GM18517 (cell line): ENCODE measurements at regions not wholly inside any gene's neighbourhood (a gene's known extent, or its start where the extent isn't known, plus 50 kb on each side); places are given as distances from the start of the nearest gene placed in this dataset.
"Not testable (repeated sequence)": the region's sequence is repeated elsewhere in the genome, so short reads cannot be mapped to it uniquely, and the experiment has no call there.

ENCODE experiments used
- ATAC-seq: cut with Tn5 transposase; IDR thresholded peaks from one replicate; pipeline ENCODE4 v1.9.1; 2021; ENCODE audit warnings: mild to moderate bottlenecking, moderate library complexity; ENCODE audit not compliant: unreplicated experiment

DNA sequence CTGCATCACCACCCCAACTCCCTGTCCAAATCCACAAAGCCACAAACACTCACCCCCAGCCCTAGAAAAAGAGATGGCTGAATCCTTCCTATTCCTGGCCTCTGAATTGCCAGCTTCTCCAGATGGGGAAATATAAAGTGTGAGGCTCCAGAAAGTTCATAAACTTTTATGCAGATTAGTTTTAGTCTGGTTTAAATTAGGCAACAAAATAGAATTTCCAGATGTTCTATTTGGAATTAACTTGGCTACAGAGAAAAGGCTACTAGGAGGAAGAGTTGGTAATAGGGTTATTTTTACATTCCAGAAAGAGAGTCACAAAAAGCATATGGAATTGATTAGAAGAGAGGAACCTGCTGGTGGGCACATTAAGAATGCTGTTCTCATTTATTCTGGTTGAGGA lies 56.0 kb downstream of the EN1 start:
- ATAC-seq: no peak

DNA sequence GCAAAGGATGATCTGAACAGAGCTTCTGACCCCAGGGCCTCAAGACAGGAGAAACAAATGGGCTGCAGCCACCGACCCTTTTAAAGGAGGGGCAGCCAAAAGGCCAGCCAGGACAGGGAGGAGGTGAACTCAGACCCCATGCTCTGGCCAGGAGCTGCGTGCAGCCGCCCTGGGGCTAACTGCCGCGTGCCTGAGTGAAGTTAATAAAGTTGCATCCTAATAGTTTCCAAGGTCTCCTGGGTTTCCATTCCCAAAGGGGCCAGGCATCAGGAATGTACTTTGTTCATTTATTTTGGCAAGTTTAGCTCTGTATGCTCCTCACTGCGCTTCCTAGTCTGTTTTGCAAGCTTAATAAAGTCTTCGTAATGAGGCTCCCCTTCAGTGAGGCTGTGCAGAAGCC lies 60.7 kb downstream of the EN1 start:
- ATAC-seq: no peak

DNA sequence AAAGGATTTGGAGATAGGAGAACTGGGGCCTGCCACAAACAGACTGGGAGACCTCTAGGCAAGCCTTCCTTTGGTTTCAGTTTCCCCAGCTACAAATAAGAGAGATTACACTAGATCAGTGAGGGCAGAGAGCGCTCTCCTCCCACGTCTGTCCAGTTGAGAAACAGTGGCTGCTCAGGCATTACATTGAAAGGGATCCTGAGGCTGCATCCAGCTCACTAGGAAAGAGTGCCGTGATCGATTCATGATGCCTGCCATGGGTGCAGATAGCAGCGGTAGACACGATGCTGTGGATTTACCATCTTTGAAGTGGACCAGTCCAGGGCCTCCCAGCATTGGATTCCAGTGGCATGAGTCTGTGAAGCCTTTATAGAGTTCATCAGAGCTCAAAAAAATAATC lies 62.6 kb downstream of the EN1 start:
- no peak for ATAC-seq

DNA sequence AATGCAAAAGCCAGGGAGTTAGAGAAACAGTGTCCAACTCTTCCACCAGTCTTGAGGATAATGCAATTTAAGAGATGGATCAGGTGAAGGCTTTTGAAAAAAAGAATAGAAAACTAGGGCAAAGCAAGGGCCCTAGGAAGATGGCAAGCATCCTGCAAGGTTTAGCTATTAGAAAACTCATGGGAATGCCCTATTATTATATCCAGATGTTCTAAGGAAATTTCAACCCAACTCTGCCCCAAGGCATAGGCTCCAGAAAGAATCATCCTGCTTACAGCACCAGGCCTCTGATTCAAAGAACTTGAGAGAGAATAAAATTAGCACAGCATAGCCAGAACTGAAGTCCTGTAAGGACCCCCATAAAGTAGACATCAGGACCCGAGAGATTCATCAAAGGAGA lies 68.1 kb downstream of the EN1 start:
- ATAC-seq: no peak

DNA sequence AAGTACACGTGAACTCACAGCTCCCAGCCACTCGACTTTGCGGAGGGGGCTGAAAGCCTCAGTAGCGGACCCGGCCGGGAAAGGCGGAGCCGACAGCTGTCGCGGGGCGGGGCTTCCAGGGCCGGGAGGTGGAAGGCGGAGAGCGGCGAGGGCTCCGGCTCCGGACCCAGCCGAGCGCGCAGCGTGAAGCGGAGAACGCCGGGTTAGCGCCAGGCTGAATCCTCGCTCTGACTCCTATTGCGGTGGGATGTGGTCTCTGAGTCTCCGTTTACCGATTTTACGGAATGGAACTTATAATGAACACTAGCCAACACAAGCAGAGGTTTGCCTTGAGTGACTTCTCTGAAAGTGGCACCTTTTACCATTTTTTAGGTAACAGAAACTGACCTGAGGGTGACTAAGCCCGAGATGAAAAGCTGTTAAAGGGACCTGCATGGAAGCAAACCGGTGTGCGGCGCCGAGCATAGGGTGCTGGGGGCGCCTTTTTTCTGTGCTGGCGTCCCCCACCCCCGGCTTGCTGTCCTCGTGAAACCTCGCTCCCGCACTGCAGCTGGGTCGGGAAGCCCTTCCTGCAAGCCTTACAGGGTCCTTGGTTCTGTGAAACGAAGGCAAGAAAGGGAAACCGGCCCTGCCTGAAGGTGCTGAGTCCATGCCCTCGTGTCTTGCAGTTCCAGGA lies 72.9 kb downstream of the EN1 start:
- no peak for ATAC-seq

DNA sequence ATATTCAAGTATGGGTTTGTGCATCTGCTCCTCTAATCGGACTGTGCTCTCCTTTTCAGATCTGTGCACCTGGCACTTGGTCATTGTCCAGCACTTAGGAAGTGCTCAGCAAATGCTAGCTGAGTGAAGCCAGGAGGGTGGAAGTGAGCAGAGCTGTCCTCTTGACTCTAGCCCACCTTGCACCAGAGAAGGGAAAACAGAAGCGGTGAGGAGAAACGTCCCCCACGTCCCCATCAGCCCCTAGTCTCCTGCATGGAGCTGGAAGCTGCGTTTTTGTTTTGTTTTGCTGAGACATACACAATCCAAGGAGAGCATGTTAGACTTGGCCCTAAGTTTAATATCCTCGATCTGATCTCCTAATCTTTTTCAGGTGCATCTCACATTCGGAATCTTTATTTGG lies 73.6 kb downstream of the EN1 start:
- ATAC-seq: no peak

DNA sequence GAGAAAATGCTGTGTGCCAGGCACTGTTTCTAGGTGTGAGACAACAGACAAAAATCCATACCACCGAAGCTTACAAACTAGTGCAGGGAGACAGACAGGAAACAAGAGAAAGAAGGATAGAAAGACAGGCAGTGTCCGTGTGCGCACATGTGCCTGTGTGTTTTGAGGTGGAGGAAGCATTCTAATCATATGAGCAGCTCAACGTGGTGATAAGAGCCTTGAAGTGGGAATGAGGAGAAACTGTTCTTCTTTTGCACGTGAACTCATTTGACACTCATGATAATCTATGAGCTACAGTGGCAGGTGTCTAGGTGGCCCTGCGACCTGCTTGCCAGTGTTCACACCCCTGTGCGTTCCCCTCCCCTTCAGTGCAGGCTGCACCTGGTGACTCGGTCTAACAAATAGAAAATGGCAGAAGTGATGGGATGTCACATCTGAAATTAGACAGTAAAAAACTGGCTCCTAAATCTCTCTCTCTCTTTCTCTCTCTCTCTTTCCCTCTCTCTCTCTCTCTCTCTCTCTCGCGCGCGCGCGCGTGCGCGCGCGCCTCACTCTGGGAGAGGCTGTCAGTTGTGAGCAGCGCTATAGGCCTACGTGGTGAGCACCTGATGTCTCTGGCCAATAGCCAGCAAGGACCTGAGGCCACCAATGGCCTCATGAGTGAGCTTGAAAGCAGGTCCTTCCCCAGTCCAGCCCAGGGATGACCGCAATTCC lies 74.8 kb downstream of the EN1 start:
- ATAC-seq: no peak

DNA sequence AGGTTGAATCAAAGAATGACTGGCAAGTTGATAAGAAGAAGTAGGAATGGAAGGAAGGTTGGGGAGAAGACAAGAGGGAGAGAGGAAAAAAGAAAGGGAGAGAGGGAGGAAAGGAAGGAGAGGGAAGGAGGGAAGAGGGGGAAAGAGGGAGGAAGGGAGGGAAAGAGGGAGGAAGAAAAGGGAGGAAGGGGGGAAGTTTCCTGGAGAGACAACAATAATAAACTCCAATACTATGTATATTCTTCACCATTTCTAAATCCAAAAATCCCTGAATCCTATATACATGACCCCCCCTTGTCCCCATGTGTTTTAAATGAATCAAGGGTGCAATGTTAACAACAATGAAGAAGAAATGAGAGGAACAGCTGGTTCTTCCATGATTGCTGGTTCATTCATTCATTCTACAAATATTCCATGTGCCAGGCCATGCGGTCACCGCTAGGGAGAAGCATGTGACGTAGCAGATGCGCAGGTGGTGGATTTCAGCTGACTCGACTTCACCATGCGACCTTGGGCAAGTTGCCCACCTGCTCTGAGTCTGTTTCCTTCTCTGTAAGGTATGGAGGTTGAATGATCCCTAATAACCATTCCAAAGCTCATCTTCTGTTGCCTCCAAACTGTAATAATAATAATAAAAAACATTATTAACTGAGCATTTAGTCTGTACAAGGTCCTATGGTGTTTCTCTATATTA lies 77.6 kb downstream of the EN1 start:
- ATAC-seq: no peak

DNA sequence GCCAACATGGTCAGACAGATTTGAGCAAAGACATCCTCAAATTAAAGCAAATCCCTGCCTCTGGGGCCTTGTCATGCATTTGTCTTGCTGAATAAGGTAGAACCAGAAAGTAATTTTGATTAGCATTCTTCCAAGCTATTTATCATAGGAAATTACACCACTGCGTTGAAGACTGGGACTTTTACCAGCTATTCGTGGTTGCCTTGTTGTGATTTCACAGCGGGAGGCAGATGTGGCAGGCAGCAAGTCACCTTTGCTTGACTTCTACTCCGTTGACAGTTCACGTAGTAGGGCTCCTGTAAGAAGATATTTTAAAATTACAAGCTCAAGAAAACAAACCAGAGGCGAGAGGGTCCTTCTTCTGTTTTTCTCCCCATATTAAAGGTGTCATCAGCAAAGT lies 80.6 kb downstream of the EN1 start:
- ATAC-seq: no peak

DNA sequence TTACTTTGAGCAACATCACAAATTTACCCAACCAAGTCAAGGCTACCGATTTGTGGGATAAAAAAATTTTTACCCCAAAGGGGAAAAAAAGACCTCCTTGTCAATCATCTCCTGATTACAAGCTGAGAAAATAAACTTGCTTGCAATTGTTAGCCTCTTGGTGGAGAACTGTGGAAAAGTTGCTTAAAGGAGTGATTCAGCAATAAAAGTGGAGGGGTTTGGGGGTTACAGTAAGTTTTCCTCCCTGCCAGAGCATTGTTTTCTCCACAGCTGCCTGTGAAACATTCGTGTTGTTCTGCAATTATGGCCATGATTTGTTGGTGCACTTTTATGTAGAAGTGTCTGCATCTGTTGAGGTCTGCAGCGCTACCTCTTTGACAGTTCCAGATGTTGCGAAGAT lies 82.6 kb downstream of the EN1 start:
- no peak for ATAC-seq

DNA sequence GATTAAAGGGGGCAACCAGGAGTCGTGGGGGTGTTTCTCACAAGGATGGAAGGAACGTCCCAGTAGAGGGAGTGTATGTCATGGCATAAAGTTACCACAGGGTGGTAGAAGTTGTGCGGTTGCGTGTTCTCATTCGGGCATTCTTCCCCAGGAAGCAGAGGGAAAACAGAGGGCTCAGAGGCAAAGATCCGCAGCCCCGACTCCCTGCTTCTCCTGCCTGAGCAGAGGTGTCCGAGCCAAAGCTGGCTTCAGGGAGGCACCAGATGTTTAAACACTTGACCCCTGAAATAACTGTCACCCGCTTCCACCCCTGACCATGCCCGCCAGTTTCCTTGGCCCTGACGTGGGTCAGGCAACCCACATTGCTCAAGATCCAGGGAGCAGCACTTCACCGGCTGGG lies 83.7 kb downstream of the EN1 start:
- ATAC-seq: no peak

DNA sequence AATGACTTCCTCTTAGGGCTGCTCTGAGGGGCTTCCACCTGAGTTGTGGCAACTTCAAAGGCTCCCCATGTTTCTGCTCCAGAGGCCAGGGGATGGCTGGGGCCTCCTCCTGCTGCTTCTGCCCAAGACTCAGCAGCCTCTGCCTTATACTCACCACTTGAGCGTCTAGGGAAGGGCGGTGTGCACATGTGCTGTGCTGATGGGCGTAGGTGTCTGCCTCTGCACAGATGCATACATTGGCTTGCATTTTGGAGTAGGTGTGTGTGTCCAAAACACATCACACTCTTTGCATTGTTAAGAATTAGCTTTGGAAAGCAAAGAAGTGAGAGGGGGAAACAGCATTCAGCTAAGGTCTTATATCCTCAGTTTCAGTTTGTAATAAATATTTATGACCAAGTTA lies 85.2 kb downstream of the EN1 start:
- no peak for ATAC-seq

DNA sequence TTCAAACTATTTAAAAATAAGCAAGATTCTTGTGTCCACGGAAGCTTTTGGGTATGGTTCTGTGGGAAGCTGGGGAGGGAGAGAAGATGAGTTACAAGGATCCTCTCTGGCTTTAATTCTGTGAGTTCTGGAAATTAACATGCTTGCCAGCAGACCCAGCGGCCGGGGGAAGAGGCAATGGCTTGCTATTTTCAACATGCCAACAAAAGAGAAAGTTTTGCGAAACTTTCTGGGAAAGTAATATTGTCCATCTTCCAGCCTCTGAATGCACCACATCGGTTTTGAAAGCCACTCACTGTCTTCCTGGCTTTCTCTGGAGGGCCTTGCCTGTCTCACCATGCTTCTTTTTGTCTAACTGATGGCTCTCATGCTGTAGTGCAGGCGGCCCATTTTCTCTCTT lies 85.7 kb downstream of the EN1 start:
- ATAC-seq: no peak

DNA sequence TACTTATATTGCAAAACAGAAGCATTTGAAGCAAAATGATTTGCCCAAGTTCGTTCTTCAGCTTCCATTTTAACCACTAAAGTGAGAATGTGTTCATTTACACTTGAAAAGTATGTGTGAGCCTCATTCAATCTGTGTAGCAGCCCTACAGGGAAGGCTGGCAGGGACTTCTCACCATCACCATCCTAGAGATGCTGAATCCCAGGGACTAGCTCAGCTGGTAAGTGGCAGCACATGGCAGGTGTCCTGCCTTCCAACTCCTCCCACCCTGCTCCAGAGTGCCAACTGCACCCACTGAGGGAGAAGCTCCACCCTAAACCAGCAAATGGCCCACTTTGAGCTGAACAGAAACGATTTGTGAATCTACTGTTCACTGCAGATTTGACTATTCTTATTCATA lies 91.5 kb downstream of the EN1 start:
- ATAC-seq: no peak

DNA sequence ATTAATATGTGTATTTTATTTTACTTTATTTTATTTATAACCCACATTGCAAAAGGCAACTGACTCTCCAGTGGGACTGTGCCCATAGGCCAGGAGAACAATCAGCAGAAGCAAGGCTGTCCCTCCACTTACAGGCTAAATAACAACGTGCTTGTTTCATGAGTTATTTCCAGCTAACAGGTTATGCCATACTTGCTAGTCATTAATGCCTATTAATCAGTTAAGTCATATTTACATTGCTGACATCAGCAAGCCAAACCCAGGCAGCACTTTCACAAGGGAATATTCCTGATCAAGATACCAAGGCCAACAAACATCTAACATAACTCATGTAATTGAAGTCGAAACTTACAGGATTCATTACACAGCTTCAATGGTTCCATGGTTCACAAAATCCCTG lies 92.1 kb downstream of the EN1 start:
- no peak for ATAC-seq

DNA sequence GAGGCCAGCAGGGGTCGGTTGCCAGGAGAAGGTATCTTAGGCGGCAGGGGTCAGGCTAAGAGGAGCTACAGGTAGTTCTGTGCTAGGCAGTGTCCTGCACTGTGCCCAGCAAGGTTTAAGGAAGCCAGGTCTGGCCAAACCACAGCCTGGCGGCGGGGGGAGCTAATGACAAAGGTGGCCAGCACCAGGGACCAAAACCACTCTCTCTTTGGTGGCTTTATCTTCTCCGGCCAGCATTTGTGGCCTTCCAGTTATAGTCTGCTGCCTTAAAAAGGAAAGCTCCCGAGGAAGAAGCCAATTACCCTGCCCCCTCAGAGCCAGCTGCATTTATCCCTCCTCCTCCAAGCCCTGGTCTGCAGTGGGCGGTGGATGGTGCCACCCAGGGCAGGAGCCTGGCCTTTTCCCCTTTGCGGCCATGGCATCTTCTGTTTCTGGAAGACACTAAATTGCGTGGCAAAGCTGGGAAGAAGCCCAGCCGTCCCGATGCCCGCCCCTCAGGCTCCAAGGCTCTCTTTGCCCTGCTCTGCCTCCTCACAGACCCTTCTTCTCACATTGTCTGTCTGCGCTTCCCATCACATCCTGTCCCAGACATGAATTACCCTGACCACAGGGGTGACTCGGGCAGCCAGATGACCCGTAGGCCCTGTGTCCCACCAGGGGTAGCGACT lies 94.6 kb downstream of the EN1 start:
- no peak for ATAC-seq

DNA sequence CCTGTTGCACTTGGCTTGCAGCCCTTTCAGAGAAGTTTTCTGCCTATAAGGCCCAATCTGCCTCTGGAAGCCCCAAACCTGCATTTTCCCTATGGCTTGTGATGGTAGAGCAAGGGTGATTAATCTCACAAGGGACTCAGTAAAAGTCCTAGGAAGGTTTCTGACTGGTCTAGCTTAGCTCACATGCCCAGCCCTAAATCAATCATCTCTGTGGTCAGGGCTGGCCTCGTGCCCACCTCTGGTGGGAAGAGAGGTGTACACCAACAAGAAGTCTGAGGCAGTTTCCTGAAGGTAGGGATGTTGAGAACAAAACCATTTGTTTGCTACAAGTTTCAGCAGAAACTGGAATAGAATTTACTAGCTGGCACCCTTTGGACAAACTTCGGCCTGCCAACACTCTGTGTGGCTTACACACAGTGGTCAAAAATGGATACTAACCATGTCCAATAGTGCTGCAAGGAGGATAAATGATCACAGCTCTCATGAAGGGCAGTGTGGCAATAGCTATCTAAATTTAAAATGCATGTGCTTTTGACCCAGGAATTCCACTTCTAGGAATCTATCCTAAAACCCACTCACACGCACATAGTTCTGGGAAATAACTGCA lies 96.4 kb downstream of the EN1 start:
- ATAC-seq: no peak

DNA sequence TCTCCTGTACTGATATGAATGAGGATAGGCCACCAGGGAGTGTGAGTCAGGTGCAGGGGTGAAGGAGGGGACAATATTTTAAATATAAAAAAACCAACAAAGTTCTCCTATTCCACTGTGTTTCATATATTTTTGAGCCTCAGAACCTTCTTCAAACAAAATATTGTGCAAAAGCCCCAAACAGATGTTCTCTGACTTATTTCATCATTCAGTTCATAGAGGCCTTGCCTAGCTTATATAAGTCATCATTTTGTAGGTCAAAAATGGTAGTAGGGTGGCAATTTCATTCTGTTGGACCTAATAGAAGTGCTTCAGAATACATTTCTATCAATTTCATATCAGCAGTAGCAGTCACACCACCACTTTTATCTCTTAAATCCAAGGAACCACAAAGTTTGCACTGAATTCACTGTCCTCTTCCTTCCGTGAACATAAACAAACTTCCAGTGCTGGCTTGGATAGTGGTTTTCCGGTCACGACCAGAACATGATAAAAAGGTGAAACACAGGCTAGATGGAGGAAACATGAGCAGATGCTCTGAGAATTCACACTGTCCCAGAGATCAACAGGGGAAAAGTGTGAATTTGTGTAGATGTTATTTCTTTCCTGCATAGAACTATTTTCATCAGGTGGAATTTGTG lies 99.1 kb downstream of the EN1 start:
- no peak for ATAC-seq

DNA sequence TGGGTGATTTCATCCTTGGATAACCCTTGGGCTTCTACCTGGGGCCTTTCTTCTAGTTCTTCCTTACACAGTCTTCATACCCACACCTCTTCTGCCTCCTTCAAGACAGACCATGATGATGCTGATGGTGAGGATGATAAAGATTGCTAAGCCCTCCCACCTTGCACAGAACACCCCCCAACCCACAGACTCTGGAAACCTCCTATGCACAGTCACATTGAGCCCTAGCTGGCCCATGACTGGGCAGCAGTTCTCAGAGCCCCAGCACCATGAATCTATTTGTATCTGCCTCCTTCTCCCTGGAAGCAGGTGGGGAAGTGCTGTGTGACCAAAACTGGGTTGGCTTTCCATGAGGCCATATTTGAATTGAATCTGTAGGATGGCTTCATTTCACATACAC lies 99.8 kb downstream of the EN1 start:
- ATAC-seq: no peak

DNA sequence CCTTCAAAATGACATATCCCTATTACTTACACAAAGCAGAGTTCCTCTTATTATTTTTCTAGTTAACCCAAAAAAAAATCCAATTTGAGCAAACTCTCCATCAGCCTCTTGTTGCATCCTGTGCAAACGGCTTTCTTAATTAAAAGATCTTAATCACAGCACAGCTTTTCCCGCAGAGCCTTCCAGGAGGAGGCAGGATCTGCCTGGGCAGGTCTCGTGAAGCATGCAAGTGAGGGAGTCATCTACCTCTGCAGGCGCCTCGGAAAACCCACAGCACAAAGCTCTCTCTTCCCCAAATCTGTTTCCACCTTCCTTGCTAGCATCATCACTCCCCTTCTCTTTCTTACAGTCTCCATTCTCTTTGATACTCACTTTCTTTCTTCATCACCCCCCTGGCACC lies 100.4 kb downstream of the EN1 start:
- ATAC-seq: no peak

DNA sequence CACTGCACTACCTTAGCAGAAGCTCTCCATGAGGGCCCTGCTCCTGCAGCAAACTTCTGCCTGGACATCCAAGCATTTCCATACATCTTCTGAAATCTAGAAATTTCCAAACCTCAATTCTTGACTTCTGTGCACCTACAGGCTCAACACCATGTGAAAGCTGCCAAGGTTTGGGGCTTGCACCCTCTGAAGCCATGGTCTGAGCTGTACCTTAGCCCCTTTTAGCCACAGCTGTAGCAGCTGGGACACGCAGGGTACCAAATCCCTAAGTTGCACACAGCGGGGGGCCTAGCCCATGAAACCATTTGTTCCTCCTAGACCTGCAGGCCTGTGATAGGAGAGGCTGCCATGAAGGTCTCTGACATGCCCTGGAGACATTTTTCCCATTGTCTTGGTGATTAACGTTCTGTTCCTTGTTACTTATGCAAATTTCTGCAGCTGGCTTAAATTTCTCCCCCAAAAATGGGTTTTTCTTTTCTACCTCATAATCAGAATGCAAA lies 102.7 kb downstream of the EN1 start:
- not testable (repeated sequence) for ATAC-seq
